ENCODE measurements at regions not wholly inside any gene's neighbourhood (a gene's known extent, or its start where the extent isn't known, plus 50 kb on each side); places are given as distances from the start of the nearest gene placed in this dataset.

- TF ChIP-seq ZNF8 (CRISPR knock-in tag; IDR thresholded peaks at IDR 0.05), result no peak
- TF ChIP-seq PPARA (CRISPR knock-in tag; IDR thresholded peaks at IDR 0.05; ENCODE audit: borderline replicate concordance), result no peak
- TF ChIP-seq RARB (CRISPR knock-in tag; IDR thresholded peaks at IDR 0.05), result no peak
These were observed 1173.3 kb downstream of the PCDH17 start for GRCh38 chr13:58804832-58805231.

Measured in SK-N-SH treated with all-trans-retinoic acid at 6 μM for 48 hours (cell line).